ENCODE measurements at regions not wholly inside any gene's neighbourhood (a gene's known extent, or its start where the extent isn't known, plus 50 kb on each side); places are given as distances from the start of the nearest gene placed in this dataset.

DNA sequence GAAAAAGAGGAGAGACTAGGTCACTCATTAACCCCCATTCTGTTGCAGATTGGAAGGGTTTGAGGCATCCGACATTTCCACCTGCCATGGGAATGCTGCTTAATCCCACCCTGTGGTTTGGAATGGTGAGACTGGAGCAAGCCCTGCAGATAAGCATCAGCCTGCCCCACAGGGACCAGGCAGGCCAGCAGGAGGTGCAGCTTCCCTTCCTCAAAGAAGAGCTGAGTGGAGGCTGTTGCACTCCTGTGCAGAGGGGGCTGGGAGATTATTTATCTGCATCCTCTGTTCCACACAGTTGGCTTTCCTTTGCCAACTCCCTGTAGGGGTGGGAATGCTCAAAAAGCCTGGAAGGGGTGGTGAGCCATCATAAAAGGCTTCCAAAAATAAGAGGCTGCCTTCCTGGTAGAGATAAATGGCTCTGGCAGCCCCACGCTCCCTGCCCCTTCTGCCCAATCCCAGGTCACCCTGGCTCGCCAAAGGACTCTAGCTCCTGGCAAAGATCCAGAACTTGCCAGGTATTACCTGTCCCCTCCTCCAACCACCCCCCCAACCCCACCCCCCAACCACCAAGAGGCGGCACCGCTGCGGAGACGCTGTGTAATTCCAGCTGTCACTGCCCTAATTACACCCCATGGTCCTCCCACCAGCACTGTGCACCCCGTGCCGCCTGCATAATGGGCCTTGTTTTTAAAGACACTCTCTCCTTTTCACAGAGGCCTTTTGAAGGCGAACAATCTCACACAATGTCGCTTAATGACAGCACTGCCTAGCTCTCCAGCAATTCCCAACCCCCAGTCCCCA lies 83.0 kb upstream of the ZC3H12A start:
- H3K27ac Mint-ChIP-seq: peak overlapping the region in 1 of 3 experiments; percentile 25; a peak in 1 of 7 replicates
- H3K4me1 ChIP-seq (ENCODE audit: insufficient read depth, low read length): 0 out of 2 replicates have a peak, but pooled peaks cover 2% of the 10 kb centered on the region
- no peaks in the 10 kb centered on the region for H3K9me3 ChIP-seq (ENCODE audit: control insufficient read depth, low read depth, low read length)
- H2BK120ac ChIP-seq (ENCODE audit: low read depth, low read length, poor library complexity, severe bottlenecking): no peak overlapping the region
- no peak overlapping the region for H3T11ph ChIP-seq (ENCODE audit: low read length)
- WGBS (ENCODE audit: extremely low coverage, insufficient read length, low lambda C conversion rate): no CpG with 5 or more reads among the region's 11 CpGs
- H3K79me1 ChIP-seq (ENCODE audit: insufficient read depth, low read depth, low read length, poor library complexity, severe bottlenecking): no peaks in the 10 kb centered on the region
- H2BK5ac ChIP-seq (ENCODE audit: insufficient read length, low read length): no peak overlapping the region
- peaks cover 28 to 41% of the 10 kb centered on the region in 2 experiments for H3K4me1 Mint-ChIP-seq
- H4K5ac ChIP-seq (ENCODE audit: insufficient read length, low read depth, low read length): no peak overlapping the region
- no peak overlapping the region for H2BK20ac ChIP-seq (ENCODE audit: low read depth, low read length, poor library complexity, severe bottlenecking)
- H2AK5ac ChIP-seq (ENCODE audit: insufficient read length, low read length): no peak overlapping the region
- no peak overlapping the region for H4K8ac ChIP-seq (replicated peaks; ENCODE audit: insufficient read length, low read depth, low read length)
- no peak overlapping the region for H3K23ac ChIP-seq (ENCODE audit: insufficient read length, low read depth, low read length)
- DNase-seq: peak; percentile 58
- H3K27me3 ChIP-seq (ENCODE audit: insufficient read depth, low read length): no peaks in the 10 kb centered on the region
- no peak overlapping the region for H3K9ac ChIP-seq (ENCODE audit: extremely low read depth, insufficient read length, low read length)
- H3K79me2 ChIP-seq (ENCODE audit: insufficient read depth, low read length): no peaks in the 10 kb centered on the region
- H3K14ac ChIP-seq (ENCODE audit: insufficient read depth, low read length): no peak overlapping the region
- no peaks in the 10 kb centered on the region for H3K23me2 ChIP-seq (ENCODE audit: insufficient read length, low read depth, low read length, poor library complexity, severe bottlenecking)
- peaks cover 5% of the 10 kb centered on the region for H3K27me3 Mint-ChIP-seq (ENCODE audit: low read depth)
- H2BK15ac ChIP-seq (ENCODE audit: low read depth, low read length): no peak overlapping the region
- no peak overlapping the region for H3K4ac ChIP-seq (ENCODE audit: low read depth, low read length)
- H2AFZ ChIP-seq (ENCODE audit: low read length): no peak overlapping the region
- H3K27ac ChIP-seq (ENCODE audit: insufficient read length, low read depth, low read length): no peak overlapping the region
- TF ChIP-seq, protein P1, sequence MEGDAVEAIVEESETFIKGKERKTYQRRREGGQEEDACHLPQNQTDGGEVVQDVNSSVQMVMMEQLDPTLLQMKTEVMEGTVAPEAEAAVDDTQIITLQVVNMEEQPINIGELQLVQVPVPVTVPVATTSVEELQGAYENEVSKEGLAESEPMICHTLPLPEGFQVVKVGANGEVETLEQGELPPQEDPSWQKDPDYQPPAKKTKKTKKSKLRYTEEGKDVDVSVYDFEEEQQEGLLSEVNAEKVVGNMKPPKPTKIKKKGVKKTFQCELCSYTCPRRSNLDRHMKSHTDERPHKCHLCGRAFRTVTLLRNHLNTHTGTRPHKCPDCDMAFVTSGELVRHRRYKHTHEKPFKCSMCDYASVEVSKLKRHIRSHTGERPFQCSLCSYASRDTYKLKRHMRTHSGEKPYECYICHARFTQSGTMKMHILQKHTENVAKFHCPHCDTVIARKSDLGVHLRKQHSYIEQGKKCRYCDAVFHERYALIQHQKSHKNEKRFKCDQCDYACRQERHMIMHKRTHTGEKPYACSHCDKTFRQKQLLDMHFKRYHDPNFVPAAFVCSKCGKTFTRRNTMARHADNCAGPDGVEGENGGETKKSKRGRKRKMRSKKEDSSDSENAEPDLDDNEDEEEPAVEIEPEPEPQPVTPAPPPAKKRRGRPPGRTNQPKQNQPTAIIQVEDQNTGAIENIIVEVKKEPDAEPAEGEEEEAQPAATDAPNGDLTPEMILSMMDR (conservative IDR thresholded peaks at IDR 0.05): peak; percentile 50
- H3K4me2 ChIP-seq (ENCODE audit: insufficient read depth, insufficient read length, low read length): no peak overlapping the region
- no peaks in the 10 kb centered on the region for H3K36me3 Mint-ChIP-seq (ENCODE audit: insufficient read depth in 1 of 3, low read depth in 3 of 3)
- no peak overlapping the region for H2BK12ac ChIP-seq (ENCODE audit: insufficient read length, low read depth, low read length)
- peak overlapping the region in 1 of 2 experiments; percentile 40; a peak in 2 of 5 replicates for H3K4me3 Mint-ChIP-seq
- no peak overlapping the region for H3K56ac ChIP-seq (ENCODE audit: insufficient read length, low read depth, low read length)
- H4K91ac ChIP-seq (ENCODE audit: insufficient read length, low read depth, low read length): no peak overlapping the region
- H3K9me3 Mint-ChIP-seq: 0 out of 5 replicates have a peak, but pooled peaks cover 0 to 1% of the 10 kb centered on the region in 2 experiments
- H4K20me1 ChIP-seq (ENCODE audit: control insufficient read depth, insufficient read depth, insufficient read length): peaks cover 2% of the 10 kb centered on the region
- no peak overlapping the region for H3K18ac ChIP-seq (ENCODE audit: insufficient read length, low read depth, low read length)

Measured in H9 (cell line).